Stimulated activated naive CD8-positive, alpha-beta T cell treated with anti-CD3 and anti-CD28 coated beads, Interleukin-15, amount 100 ng/mL, for 72 hours (primary cell): ENCODE measurements at regions not wholly inside any gene's neighbourhood (a gene's known extent, or its start where the extent isn't known, plus 50 kb on each side); places are given as distances from the start of the nearest gene placed in this dataset.
A peak's percentile ranks its signal among the peaks of the same experiment; 100 is the strongest.

Experiments used
- ATAC-seq: fragments of 150-1000 bp; cut with Tn5 transposase; 2 replicates; pipeline ENCODE4 v1.10.0; 2021; ENCODE audit warnings: mild to moderate bottlenecking, moderate library complexity
- DNase-seq, 2 donors: peaks; one replicate each; pipeline ENCODE4 v3.0.0; 2021 to 2022
- H3K27ac Mint-ChIP-seq, 2 donors: one replicate each; pipeline ENCODE4 v1.8.0; 2022; ENCODE audit warnings: mild to moderate bottlenecking in 2 of 2, mixed read lengths in 2 of 2, moderate library complexity in 2 of 2
- H3K27me3 Mint-ChIP-seq: one replicate; pipeline ENCODE4 v1.8.0; 2022; ENCODE audit warnings: mixed read lengths
- H3K4me1 Mint-ChIP-seq: one replicate; pipeline ENCODE4 v1.8.0; 2022; ENCODE audit warnings: mild to moderate bottlenecking, mixed read lengths
- H3K4me3 Mint-ChIP-seq, 2 donors: one replicate each; pipeline ENCODE4 v1.8.0; 2022; ENCODE audit warnings: mild to moderate bottlenecking in 2 of 2, mixed read lengths in 2 of 2, moderate library complexity in 1 of 2
- H3K9me3 Mint-ChIP-seq, 2 donors: one replicate each; pipeline ENCODE4 v1.8.0; 2022; ENCODE audit warnings: mixed read lengths in 2 of 2

GRCh38 chr4:26084414-26084813 is 170.4 kb downstream of the SMIM20 start:
- Mint-ChIP-seq H3K27ac (peak overlapping the region in 1 of 2 donors; percentile 88), H3K9me3 (peaks cover 9 to 17% of the 10 kb centered on the region in 2 donors), H3K27me3 (peaks cover 26% of the 10 kb centered on the region), H3K4me3 (peak overlapping the region; percentile 31 to 46), H3K4me1 (peaks cover 75% of the 10 kb centered on the region)
- ATAC-seq: no peak
- DNase-seq: no peak

- ATAC-seq: no peak
- H3K27me3 Mint-ChIP-seq: peaks cover 33% of the 10 kb centered on the region
- peaks cover 70% of the 10 kb centered on the region for H3K4me1 Mint-ChIP-seq
- H3K27ac Mint-ChIP-seq: no peak overlapping the region
- peaks cover 19 to 25% of the 10 kb centered on the region in 2 donors for H3K9me3 Mint-ChIP-seq
- no peak for DNase-seq
- H3K4me3 Mint-ChIP-seq: peak overlapping the region; percentile 17 to 23
Observed at GRCh38 chr4:26085551-26085950, 171.5 kb downstream of the SMIM20 start.

- DNase-seq (no peak), ATAC-seq (no peak)
- peaks cover 57% of the 10 kb centered on the region for H3K4me1 Mint-ChIP-seq
- H3K4me3 Mint-ChIP-seq: no peak overlapping the region
- peaks cover 32% of the 10 kb centered on the region for H3K27me3 Mint-ChIP-seq
- peaks cover 15 to 18% of the 10 kb centered on the region in 2 donors for H3K9me3 Mint-ChIP-seq
- H3K27ac Mint-ChIP-seq: no peak overlapping the region
Observed at GRCh38 chr4:26086621-26087441, 172.8 kb downstream of the SMIM20 start.

- H3K27me3 Mint-ChIP-seq: peaks cover 36% of the 10 kb centered on the region
- H3K27ac Mint-ChIP-seq: peak overlapping the region; percentile 56 to 90
- peaks cover 51% of the 10 kb centered on the region for H3K4me1 Mint-ChIP-seq
- peaks cover 15 to 22% of the 10 kb centered on the region in 2 donors for H3K9me3 Mint-ChIP-seq
- H3K4me3 Mint-ChIP-seq: peak overlapping the region; percentile 61 to 65
- DNase-seq (peak in 1 of 2 donors; percentile 66), ATAC-seq (peak; percentile 94)
Observed at GRCh38 chr4:26088433-26088928, 174.5 kb downstream of the SMIM20 start.

- Mint-ChIP-seq H3K9me3 (peaks cover 40 to 48% of the 10 kb centered on the region in 2 donors), H3K27ac (peak overlapping the region in 1 of 2 donors; percentile 64), H3K4me3 (no peak overlapping the region), H3K27me3 (peaks cover 42% of the 10 kb centered on the region), H3K4me1 (peaks cover 27% of the 10 kb centered on the region)
- DNase-seq: no peak
- ATAC-seq: no peak
Observed at GRCh38 chr4:26093551-26093950, 179.5 kb downstream of the SMIM20 start.

- peak; percentile 31 for ATAC-seq
- peaks cover 44 to 53% of the 10 kb centered on the region in 2 donors for H3K9me3 Mint-ChIP-seq
- H3K27ac Mint-ChIP-seq: no peak overlapping the region
- peaks cover 42% of the 10 kb centered on the region for H3K27me3 Mint-ChIP-seq
- DNase-seq: no peak
- H3K4me1 Mint-ChIP-seq: peaks cover 23% of the 10 kb centered on the region
- no peak overlapping the region for H3K4me3 Mint-ChIP-seq
Observed at GRCh38 chr4:26094076-26094475, 180.1 kb downstream of the SMIM20 start.

- H3K4me3 Mint-ChIP-seq: no peak overlapping the region
- H3K4me1 Mint-ChIP-seq: peaks cover 22% of the 10 kb centered on the region
- no peak for DNase-seq
- peaks cover 45% of the 10 kb centered on the region for H3K27me3 Mint-ChIP-seq
- no peak overlapping the region for H3K27ac Mint-ChIP-seq
- peaks cover 46 to 58% of the 10 kb centered on the region in 2 donors for H3K9me3 Mint-ChIP-seq
- no peak for ATAC-seq
Observed at GRCh38 chr4:26094911-26095310, 180.9 kb downstream of the SMIM20 start.

- Mint-ChIP-seq H3K27me3 (peaks cover 34% of the 10 kb centered on the region), H3K9me3 (peaks cover 37 to 43% of the 10 kb centered on the region in 2 donors), H3K4me3 (no peak overlapping the region), H3K4me1 (peaks cover 17% of the 10 kb centered on the region), H3K27ac (no peak overlapping the region)
- no peak for DNase-seq
- ATAC-seq: no peak
Observed at GRCh38 chr4:26099967-26100366, 185.9 kb downstream of the SMIM20 start.

GRCh38 chr4:26101011-26101410 is 187.0 kb downstream of the SMIM20 start:
- no peak for DNase-seq
- no peak for ATAC-seq
- H3K27me3 Mint-ChIP-seq: peaks cover 35% of the 10 kb centered on the region
- no peak overlapping the region for H3K27ac Mint-ChIP-seq
- H3K4me1 Mint-ChIP-seq: peaks cover 21% of the 10 kb centered on the region
- H3K9me3 Mint-ChIP-seq: peaks cover 37 to 39% of the 10 kb centered on the region in 2 donors
- no peak overlapping the region for H3K4me3 Mint-ChIP-seq

GRCh38 chr4:26104056-26104685 is 190.2 kb downstream of the SMIM20 start:
- peaks cover 12 to 17% of the 10 kb centered on the region in 2 donors for H3K9me3 Mint-ChIP-seq
- H3K27me3 Mint-ChIP-seq: peaks cover 64% of the 10 kb centered on the region
- ATAC-seq (peak; percentile 73), DNase-seq (no peak)
- peaks cover 24% of the 10 kb centered on the region for H3K4me1 Mint-ChIP-seq
- H3K4me3 Mint-ChIP-seq: no peak overlapping the region
- no peak overlapping the region for H3K27ac Mint-ChIP-seq

- no peak for ATAC-seq
- H3K4me1 Mint-ChIP-seq: peaks cover 24% of the 10 kb centered on the region
- no peak overlapping the region for H3K27ac Mint-ChIP-seq
- peaks cover 4 to 7% of the 10 kb centered on the region in 2 donors for H3K9me3 Mint-ChIP-seq
- DNase-seq: no peak
- H3K4me3 Mint-ChIP-seq: no peak overlapping the region
- peaks cover 61% of the 10 kb centered on the region for H3K27me3 Mint-ChIP-seq
Observed at GRCh38 chr4:26105337-26105736, 191.3 kb downstream of the SMIM20 start.

- Mint-ChIP-seq H3K9me3 (peaks cover 8 to 10% of the 10 kb centered on the region in 2 donors), H3K4me3 (no peak overlapping the region), H3K27me3 (peaks cover 63% of the 10 kb centered on the region), H3K4me1 (peaks cover 24% of the 10 kb centered on the region), H3K27ac (no peak overlapping the region)
- no peak for DNase-seq
- ATAC-seq: no peak
Observed at GRCh38 chr4:26105815-26106699, 192.0 kb downstream of the SMIM20 start.

GRCh38 chr4:26106776-26107175 is 192.8 kb downstream of the SMIM20 start:
- ATAC-seq (no peak), DNase-seq (no peak)
- Mint-ChIP-seq H3K9me3 (peaks cover 15 to 17% of the 10 kb centered on the region in 2 donors), H3K4me3 (no peak overlapping the region), H3K27me3 (peaks cover 70% of the 10 kb centered on the region), H3K27ac (no peak overlapping the region), H3K4me1 (peaks cover 24% of the 10 kb centered on the region)

GRCh38 chr4:26108054-26108453 is 194.0 kb downstream of the SMIM20 start:
- H3K4me1 Mint-ChIP-seq: peaks cover 24% of the 10 kb centered on the region
- H3K27me3 Mint-ChIP-seq: peaks cover 72% of the 10 kb centered on the region
- no peak overlapping the region for H3K4me3 Mint-ChIP-seq
- no peak overlapping the region for H3K27ac Mint-ChIP-seq
- peaks cover 22 to 23% of the 10 kb centered on the region in 2 donors for H3K9me3 Mint-ChIP-seq
- ATAC-seq (no peak), DNase-seq (no peak)

- ATAC-seq: no peak
- Mint-ChIP-seq H3K9me3 (peaks cover 22 to 25% of the 10 kb centered on the region in 2 donors), H3K4me1 (peaks cover 12% of the 10 kb centered on the region), H3K4me3 (no peak overlapping the region), H3K27ac (no peak overlapping the region), H3K27me3 (peaks cover 60% of the 10 kb centered on the region)
- DNase-seq: no peak
Observed at GRCh38 chr4:26110493-26110892, 196.5 kb downstream of the SMIM20 start.
